HG03175 (cell line): ENCODE measurements at regions not wholly inside any gene's neighbourhood (a gene's known extent, or its start where the extent isn't known, plus 50 kb on each side); places are given as distances from the start of the nearest gene placed in this dataset.

Source experiments
- ATAC-seq: cut with Tn5 transposase; IDR thresholded peaks from one replicate; pipeline ENCODE4 v1.9.1; 2021; ENCODE audit warnings: mild to moderate bottlenecking, moderate library complexity; ENCODE audit not compliant: unreplicated experiment

DNA sequence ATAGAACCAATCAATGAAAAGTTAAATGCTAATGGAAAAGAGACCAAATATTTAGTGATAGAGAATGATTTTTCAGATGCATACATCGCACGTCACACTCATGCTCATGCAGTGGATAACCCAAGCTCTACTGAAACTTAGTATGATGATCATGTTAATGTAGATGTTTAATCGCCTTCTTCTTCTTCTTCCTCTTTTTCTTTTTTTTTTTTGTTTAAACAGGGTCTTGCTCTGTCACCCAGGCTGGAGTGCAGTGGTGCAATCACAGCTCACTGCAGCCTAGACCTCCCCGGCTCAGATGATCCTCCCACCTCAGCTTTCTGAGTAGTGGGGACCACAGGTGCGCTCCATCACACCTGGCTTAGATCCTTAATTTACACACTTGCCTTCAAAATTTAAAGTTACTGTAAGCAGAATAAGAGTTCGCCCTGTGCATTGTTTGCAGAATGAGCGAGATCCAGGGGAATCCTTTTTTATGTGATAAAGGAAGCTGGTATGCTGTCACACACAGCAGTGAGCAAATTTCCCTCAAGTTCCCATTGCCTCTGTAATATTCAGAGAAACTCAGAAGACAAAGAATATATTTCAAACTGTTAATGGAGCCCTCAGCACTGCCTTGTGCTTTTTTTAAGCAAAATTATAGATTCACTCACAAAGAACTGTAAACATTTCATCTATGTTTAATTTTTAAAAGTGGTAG lies 194.2 kb upstream of the SGK1 start:
- ATAC-seq, result no peak

DNA sequence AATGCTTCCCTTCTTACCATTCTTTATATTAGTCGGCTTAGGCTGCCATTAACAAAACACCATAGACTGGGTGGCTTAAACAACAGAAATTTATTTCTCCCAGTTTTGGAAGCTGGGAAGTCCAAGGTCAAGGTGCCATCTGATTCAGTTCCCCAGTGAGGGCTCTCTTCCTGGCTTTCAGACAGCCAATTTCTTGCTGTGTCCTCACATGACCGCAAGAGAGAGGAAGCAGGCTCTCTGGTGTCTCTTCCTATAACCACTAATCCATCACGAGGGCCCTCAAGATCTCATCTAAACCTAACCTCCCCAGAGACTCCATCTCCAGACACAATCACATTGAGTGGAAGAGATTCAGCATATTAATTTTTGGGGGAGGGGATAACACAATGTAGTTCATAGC lies 193.0 kb upstream of the SGK1 start:
- no peak for ATAC-seq

DNA sequence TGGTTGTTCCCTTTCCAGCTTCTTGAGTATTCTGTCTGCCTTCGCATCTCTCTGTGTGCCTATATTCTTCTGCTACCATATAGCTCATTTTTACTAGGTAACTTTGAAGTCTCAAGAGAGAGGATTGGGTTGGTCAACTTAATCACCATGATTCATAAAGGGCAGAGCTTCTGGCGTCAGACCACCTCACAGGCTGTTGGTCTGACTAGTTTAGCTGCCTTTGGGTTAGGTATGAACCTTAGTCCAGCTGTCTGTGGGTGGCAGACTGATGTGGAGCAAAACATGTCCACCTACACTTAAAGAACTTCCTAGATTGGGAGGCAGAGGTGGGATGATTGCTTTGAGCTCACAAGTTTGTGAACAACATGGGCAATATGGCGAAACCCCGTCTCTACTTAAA lies 192.2 kb upstream of the SGK1 start:
- no peak for ATAC-seq

DNA sequence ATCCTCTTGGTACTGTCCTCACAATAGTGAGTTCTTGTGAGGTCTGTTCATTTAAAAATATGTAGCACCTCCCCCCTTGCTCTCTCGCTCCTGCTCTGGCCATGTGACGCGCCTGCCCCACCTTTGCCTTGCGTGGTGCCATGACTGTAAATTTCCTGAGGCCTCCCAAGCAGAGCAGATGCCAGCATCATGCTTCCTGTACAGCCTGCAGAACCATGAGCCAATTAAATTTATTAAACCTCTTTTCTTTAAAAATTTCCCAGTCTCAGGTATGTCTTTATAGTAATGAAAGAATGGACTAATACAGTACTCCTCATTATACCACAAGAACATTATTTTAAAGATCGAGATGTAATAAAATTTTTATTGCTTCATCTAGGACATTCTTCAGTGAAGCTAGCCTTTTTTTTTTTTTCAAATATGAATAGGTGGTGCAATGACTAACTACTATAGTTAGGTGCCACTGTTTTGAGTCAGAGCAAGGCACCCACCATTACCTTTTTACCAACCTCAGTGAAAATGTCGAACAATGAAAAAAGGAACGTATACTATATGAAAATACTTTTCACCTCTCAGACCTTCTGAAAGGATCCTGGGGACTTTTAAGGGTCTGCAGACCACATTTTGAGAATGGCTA lies 191.1 kb upstream of the SGK1 start:
- no peak for ATAC-seq

DNA sequence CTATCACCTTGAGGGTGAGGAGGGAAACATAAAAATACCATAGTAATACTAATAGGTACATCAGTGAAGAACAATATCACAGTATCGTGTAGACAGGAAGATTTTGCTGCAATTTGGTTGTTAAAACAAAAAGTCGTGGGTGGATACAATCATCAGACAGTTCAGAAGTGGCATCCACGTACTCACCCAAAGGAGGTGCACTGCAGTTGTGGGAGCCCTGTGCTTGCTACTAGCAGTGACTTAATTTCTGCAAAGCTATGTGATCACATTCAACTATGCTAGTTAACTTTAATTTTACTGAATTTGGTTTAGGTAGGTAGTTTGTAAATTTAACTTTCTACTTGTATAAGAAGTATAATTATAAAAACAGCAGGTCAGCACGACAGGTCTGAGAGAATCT lies 188.2 kb upstream of the SGK1 start:
- no peak for ATAC-seq

DNA sequence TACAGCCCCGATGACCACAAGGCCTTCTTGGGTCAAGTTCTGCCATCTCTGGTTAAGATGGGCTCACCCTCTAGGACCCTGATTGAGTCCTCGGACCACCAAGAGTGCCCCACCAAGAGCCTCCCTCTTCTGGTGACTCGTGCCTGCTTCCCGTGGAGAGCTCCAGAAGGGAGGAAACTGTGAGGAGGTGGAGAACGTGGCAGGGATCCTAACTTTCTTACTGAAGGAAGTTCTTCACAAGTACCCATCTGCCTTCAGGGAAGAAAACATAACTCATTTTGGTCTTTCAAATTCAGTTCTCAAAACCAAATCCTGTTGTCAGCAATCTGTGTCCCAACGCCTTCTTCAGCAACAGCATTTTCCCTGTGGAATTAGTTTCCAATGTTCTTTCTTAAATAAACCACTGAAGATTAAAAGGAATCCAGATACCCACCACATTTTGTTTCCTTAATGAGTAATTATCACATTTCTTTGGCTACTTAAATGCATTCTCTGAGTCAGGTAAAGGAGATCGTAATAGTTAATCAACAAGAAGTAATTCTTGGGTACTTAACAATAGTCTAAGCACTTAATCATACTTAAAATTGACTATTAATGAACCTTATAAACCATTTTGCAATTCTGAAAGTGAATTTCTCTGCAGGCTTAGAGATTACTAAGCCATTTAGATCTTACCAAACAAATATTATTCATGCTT lies 185.8 kb upstream of the SGK1 start:
- ATAC-seq, result no peak

DNA sequence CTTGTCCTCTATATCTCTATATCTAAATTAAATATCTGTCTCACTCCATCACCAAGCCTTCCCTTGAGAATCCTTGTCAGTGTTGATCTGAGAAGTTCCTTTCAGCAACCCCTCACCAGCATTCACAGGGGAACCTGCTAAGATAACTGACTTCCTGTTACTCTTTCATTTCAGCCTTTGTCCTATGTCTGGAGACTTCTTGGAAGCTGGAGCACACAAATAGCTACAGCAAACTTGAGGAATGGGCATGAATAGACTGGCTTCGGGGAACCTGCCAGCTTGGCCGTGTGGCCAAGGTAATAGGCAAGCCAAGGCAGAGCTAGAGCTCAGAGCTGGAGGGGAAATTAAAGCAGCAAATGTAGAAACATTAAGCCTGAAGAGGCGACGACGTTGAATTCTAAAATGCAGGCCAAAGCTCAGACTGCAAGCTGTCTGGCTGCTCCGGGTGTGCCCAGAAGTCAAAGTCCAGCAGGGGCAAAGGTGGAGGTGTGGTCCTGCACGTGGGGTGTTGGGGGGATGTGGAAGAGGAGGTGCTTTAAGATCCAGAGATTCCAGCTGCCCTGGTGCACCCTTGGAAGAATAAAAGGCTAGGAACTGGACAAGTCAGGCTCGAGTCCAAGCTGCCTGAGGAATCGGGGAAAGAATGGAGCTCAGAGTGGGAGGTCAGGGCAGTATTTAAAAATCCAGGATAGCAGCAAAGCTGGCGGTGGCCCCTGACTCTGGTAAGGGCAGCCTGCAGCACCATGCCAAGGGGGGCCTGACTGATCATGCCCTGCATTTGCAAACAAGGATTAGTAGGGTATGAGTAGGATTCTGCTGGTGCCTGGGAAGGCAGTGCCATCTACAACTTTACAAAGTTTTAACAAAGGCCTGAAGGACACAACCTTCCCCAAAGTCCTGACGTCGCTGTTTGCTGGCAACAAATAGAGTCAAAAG lies 185.0 kb upstream of the SGK1 start:
- ATAC-seq, result no peak

DNA sequence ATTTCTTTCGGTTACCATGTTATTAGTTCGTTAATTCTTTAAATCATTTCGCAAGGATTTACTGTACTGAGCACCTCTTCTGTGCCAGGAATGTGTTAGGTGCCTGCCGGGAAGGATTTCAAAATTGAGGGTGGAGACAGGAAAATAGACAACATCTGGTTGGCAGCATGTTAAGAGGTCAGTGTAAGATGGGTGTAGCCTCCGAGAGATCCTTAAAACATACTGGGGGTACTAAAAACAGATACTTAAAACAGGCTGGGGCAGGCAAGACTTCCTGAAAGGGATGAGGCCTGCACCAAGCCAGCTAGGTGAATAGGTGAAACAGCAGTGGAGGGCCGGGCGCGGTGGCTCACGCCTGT lies 178.0 kb upstream of the SGK1 start:
- ATAC-seq, result no peak

DNA sequence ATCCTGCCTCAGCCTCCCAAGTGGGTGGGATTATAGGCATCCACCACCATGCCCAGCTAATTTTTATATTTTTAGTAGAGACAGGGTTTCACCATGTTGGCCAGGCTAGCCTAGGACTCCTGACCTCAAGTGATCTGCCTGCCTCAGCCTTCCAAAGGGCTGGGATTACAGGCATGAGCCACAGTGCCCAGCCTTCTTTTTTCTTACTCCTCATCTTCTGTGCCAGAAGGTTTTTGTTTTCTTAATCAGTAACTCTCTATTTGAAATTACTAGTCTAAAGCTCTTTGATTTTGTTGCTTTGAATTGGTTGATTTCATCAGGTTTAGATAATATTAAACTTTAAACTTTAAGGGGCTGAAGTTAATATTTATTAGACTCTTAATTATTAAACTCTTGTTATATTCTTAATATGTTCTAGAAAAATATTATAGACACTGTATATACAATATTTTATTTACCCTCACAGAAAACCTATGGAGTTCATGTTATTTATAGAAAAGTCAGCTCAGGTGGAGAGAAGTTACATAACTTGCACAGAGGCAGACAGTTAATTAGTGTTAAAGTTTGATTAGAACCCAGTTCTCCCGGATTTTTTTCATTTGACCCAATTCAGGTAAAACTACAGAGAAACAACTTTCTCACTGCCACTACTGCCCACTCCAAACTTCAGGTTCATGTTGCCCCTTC lies 177.4 kb upstream of the SGK1 start:
- ATAC-seq, result no peak

DNA sequence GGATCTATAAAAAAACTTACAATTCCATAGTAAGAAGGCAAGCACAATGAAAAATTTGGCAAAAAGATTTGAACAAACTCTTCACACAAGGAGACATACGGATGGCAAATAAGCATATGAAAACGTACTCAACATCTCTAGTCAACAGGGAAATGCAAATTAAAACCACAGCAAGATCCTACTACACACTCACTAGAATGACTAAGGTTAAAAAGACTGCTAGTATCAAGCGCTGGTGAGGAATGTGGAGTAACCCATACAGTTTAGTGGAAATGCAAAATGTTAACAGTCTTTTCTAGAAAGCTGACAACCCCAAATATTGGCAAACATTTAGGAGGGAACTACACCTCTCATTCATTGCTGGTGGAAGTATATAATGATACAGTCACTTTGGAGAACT lies 175.9 kb upstream of the SGK1 start:
- no peak for ATAC-seq

DNA sequence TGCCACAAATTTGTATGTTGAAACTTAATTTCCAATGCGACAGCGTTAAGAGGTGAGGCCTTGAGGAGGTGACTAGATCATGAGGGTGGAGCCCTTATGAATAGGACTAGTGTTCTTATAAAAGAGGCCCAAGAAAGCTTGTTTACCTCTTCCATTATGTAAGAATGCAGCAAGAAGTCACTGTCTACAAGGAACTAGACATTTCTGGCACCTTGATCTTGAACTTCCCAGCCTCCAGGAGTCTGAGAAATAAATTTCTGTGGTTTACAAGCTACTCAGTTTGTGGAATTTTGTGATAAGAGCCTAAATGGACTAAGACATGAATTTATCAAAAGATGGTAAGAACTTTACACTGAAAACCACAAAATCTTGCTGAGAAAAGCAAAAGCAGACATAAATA lies 173.6 kb upstream of the SGK1 start:
- ATAC-seq, result no peak

DNA sequence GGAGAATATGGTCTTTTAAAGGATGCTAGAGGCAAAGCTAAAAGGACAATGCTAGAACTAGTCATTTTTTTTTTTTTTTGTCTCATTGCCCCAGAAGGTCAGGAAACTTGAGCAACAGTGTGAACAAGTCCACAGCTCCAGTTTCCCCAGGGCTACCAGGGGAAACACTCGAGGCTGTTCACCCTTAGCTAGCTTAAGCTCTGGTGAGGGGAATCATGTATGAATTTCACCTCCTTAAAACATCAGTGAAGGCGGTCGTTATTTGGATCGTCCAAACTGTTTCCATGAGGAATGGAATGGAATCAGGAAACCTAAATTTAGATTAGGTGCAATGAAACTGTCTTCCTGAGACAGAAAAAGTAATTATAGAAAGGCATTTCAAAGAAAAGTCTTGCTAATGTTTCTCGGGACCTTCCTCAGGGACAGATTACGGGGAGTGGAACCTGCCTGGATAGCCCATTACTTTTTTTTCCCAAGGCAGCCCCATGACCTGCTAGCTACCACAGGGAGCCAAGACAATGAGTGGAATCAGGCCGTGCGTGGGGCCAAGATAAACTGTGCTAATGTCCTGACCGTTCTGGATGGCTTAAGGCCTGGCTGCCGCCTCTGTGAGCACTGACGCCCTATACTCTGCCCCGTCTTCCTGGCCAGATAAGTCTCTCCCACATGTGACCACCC lies 164.8 kb upstream of the SGK1 start:
- no peak for ATAC-seq

DNA sequence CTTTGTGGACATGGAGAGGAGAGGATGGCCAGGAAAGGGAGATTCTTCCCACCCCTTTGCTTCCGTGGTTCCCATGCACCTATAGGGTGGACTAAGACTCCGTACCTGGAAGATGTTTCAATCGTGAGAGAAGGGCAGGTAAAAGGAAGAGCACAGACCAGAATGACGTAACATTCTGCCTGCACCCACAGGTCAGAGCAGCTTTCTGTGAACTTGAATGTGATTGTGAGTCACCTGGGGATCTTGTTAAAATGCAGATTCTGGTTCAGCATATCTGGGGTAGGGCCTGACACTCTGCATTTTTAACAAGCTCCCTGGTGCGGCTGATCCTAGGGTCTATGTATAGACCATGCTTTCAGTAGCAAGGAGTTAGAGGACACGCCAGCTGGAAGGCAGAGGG lies 164.1 kb upstream of the SGK1 start:
- no peak for ATAC-seq

DNA sequence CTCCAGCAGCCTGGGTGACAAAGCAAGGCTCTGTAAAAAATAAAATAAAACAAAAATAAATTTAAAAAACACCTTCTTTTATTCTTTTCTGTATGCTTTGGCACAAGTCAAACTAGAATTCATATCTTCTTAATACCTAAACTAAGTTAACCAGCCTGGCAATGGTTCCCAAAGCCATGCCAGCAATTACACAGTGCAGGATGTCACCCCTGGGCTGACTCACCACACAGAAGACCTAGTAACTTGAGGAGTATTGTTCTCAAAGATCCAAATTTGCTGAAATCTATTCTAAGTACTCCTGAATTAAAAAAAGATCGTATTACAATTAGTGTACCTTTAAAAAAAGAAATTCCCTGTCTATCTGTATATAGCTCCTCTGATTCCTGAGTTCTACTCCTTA lies 162.7 kb upstream of the SGK1 start:
- ATAC-seq, result no peak

DNA sequence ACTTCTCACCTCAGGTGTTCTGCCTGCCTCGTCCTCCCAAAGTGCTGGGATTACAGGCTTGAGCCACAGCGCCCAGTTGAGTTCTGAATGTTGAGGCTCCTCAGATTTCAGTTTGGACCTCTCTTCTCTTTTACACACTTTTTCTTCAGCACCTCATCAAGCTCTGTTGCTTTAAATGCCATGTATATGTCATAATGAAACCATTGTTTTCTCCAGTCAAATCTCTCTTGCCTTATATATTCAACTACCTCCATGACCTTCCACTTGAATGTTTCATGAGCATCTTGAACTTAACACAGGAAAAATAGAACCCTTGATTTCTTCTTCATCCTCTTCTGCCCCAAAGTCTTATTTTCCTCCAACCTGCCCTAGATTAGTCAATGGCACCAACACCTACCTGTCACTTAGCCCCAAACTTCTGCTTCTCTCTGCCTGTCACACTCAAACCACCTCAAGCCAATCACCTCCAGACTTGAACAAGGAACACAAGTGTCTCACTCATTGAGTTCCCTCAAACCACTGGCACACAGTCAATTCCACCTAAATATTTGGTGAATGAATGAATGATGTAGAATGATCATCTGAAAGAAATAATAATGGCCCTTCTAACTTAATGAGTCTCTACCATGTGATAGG lies 161.0 kb upstream of the SGK1 start:
- no peak for ATAC-seq

DNA sequence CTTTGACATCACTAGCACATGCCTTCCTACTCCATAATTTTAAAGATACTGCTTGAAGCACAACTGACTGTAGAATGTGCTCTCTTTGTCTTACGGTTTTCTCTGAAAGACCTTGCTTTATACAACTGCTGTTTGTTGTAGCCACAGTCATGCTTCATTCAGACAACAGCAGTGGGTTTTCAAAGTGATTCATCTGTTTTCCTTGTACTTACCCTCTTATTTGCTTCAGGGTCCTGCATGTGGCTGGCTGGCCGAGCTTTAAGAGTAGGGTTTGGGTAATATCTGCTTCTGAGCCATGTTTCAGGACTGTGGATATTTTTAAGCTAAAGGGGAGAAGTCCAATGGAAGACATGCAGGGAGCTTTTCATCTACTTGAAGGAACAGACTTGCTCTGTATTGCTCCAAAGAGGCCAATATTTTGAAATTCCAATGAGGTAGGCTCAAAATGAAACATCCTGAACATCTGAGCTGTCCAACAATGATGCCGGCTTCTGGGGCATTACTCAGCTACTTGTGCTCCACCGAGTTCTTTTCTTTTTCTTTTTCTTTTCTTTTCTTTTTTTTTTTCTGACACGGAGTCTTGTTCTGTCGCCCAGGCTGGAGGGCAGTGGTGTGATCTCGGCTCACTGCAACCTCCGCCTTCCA lies 160.2 kb upstream of the SGK1 start:
- no peak for ATAC-seq

DNA sequence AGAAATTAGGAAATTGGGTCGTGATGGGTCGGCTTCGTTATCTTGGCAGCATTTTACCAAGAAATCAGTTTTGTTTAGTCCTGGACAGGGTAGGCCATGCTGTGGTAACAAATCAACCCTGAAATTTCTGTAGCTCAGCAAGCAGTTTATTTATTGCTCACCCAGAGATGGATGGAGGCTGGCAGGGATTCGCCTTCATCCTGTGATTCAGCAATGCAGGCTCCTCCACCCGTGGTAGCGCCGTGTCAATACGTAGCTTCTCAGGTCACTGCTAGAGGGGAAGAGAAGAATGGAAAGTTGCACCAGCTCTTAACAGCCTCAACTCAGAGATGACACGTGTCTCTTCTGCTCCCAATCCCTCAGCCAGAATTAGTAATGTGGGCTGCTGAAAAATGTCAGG lies 157.0 kb upstream of the SGK1 start:
- ATAC-seq, result no peak

DNA sequence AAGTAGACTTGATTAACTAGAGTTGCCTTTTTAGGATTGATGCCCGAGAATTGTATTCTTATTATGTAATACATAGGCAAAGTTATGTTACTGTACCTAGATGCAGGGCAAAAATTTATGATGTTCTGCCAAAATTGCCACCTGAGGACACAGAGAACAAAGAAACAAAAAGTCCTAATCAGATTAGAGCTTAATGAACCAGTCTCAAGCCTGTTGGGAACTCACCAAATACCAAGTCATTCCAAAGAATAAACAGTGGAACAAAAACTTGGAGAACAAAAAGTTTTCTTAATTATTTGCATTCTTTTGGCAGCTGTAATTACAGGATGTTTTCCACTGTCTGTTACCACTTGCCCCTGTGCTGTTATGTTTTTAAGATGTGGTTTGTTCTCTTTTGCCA lies 154.7 kb upstream of the SGK1 start:
- ATAC-seq, result no peak

DNA sequence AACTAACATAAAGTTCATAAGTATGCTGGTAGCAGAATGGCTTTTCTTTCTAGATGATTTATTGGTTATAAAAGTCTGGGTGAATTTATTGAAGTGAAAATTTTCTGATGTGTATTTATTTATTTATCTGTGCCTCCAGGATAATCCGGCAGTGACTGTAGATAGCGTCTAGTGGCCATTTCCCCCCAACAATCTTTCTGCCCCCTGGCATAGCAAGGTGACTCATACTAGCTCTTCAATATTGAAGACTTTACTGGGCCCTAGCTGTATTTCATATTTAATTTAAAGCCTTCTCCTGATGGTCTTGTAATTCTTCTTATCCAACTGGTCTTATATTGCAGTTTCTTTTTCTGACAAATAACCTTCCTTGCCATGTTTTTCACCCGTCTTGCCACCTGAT lies 154.1 kb upstream of the SGK1 start:
- ATAC-seq, result no peak
